ENCODE measurements at regions not wholly inside any gene's neighbourhood (a gene's known extent, or its start where the extent isn't known, plus 50 kb on each side); places are given as distances from the start of the nearest gene placed in this dataset.
"Not testable (repeated sequence)": the region's sequence is repeated elsewhere in the genome, so short reads cannot be mapped to it uniquely, and the experiment has no call there.

GRCh38 chr15:22598552-22598951 lies 139.8 kb downstream of the GOLGA6L22 start:
- TF ChIP-seq SP1 (IDR thresholded peaks at IDR 0.05; ENCODE audit: low read depth, low read length); CREB1 (IDR thresholded peaks at IDR 0.05); CTCF (IDR thresholded peaks at IDR 0.05; ENCODE audit: control extremely low read depth in 1 of 3, insufficient read depth in 1 of 3, low read depth in 1 of 3, low read length in 3 of 3); POLR2AphosphoS5 (IDR thresholded peaks at IDR 0.05; ENCODE audit: low read depth, low read length); TAF1 (IDR thresholded peaks at IDR 0.05; ENCODE audit: low read depth, low read length): not testable (repeated sequence)

Measured in H1 (cell line).